ENCODE measurements at regions not wholly inside any gene's neighbourhood (a gene's known extent, or its start where the extent isn't known, plus 50 kb on each side); places are given as distances from the start of the nearest gene placed in this dataset.

GRCh38 chr11:104727095-104727494 lies 171.2 kb downstream of the CASP12 start:
- TF ChIP-seq MAX (IDR thresholded peaks at IDR 0.05; ENCODE audit: low read depth, low read length), result no peak
- TF ChIP-seq CTCF (IDR thresholded peaks at IDR 0.05; ENCODE audit: low read depth, low read length), result no peak
- TF ChIP-seq POLR2A (IDR thresholded peaks at IDR 0.05; ENCODE audit: extremely low read depth, insufficient read length), result no peak
